Fibroblast of mammary gland (primary cell): ENCODE measurements at regions not wholly inside any gene's neighbourhood (a gene's known extent, or its start where the extent isn't known, plus 50 kb on each side); places are given as distances from the start of the nearest gene placed in this dataset.
"Not testable (repeated sequence)": the region's sequence is repeated elsewhere in the genome, so short reads cannot be mapped to it uniquely, and the experiment has no call there.

Experiments used
- DNase-seq: peaks from one replicate; pipeline ENCODE4 v3.0.0-alpha.2; 2010; ENCODE audit warnings: low read depth
- H3K4me3 ChIP-seq: 2 replicates; pipeline ENCODE4 v1.5.1; 2011; ENCODE audit warnings: low read depth, mild to moderate bottlenecking, low read length, moderate library complexity; ENCODE audit not compliant: control insufficient read depth
- TF ChIP-seq, protein P1 (sequence below): conservative IDR thresholded peaks from 2 replicates; pipeline ENCODE4 v1.5.1; 2011; ENCODE audit warnings: low read depth, low read length, inconsistent platforms; ENCODE audit not compliant: control insufficient read depth, insufficient read depth

DNA sequence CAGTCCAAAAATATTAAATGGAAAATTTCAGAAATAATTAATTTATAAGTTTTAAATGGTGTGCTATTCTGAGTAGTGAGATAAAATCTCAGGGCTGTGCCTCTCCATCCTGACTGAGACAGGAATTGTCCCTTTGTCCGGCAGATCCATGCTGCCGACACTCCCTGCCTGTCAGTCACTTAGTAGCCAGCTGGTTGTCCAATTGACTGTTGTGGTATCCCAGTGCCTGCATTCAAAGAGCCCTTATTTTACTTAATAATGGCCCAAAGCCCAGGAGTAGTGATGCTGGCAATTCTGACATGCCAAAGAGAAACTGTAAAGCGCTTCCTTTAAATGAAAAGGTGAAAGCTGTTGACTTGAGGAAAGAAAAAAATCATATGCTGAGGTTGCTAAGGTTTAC is 157.5 kb downstream of the ENC1 start:
- TF ChIP-seq, protein P1, sequence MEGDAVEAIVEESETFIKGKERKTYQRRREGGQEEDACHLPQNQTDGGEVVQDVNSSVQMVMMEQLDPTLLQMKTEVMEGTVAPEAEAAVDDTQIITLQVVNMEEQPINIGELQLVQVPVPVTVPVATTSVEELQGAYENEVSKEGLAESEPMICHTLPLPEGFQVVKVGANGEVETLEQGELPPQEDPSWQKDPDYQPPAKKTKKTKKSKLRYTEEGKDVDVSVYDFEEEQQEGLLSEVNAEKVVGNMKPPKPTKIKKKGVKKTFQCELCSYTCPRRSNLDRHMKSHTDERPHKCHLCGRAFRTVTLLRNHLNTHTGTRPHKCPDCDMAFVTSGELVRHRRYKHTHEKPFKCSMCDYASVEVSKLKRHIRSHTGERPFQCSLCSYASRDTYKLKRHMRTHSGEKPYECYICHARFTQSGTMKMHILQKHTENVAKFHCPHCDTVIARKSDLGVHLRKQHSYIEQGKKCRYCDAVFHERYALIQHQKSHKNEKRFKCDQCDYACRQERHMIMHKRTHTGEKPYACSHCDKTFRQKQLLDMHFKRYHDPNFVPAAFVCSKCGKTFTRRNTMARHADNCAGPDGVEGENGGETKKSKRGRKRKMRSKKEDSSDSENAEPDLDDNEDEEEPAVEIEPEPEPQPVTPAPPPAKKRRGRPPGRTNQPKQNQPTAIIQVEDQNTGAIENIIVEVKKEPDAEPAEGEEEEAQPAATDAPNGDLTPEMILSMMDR, result no peak
- H3K4me3 ChIP-seq, result no peak overlapping the region

DNA sequence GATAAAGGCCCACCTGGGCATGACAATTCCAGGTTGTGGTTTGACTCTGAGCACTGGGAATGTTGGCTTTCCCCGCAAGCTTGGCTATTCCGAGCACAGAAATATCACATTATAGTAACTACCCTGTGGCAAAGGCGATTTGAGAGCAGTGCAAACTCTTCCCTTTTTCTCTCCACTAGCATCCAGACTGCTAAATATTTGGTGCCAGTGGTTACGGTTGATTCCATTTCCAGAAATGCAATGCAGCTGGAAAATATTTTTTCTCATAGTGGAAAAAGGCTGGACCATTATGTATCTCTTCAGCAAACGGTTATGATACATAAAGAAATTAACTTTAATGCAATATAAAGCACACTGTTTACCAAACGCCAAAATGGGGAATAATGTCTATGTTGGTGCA is 158.0 kb downstream of the ENC1 start:
- TF ChIP-seq, protein P1, result no peak
- no peak overlapping the region for H3K4me3 ChIP-seq
- no peak for DNase-seq

More for the DNA sequence above, 157.5 kb downstream of the ENC1 start:
- no peak for DNase-seq

DNA sequence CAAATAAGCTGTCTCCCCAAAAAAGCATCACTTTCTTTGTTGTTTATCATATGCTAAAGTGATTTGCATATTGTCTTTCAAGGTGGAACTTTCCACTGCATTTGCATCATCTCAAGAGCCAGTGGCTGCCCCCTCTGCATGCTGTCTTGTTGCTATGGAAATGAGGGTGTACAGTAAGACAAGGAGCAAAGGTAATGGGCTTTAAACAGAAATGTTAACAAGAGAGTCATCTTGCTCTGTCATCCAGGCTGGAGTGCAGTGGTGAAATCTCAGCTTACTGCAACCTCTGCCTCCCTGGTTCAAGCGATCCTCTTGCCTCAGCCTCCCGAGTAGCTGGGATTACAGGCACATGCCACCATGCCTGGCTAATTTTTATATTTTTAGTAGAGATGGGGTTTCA is 159.2 kb downstream of the ENC1 start:
- H3K4me3 ChIP-seq, DNase-seq: not testable (repeated sequence)

- TF ChIP-seq, protein P1, result no peak
- DNase-seq, result no peak
- H3K4me3 ChIP-seq, result no peak overlapping the region
These were observed 160.3 kb downstream of the ENC1 start for GRCh38 chr5:74480201-74480600.

DNA sequence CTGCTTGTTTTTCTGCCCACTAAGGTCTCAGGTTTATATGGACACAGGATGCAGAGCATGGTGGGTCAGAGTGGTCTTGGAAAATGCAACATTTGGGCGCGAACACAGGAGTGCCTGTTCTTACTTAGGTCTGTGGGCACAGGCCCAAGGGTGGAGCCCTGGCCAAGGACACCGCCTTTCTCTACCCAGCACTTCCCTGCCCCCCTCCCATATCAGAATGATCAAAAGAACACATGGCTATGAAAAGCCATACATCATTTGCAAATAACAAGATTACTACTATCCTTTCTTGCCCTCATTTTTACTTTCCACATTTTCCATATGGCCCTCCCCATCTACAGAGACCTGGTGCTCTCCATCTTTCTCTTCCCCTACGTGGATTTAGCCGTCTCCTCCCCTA is 162.2 kb downstream of the ENC1 start:
- DNase-seq, result no peak
- no peak overlapping the region for H3K4me3 ChIP-seq
- TF ChIP-seq, protein P1, result no peak

DNA sequence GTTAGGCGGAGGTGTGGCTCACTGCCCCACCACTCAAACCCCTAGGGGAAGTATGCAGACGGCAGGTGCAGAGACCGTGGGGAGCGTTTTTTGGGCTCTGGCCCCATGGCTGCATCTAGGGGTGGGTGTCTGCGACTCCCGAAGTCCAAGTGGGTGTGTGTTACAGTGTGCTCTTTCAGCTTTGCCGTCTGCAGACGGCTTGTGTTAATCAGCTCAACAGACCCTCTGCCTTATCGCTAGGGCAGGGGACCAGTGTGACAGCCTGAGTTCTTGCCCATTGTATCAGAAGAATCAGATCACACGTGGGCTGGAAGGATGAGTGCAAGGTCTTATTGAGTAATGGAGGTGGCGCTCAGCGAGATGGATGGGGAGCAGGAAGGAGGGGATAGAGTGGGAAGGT is 162.8 kb downstream of the ENC1 start:
- no peak overlapping the region for H3K4me3 ChIP-seq
- no peak for DNase-seq
- TF ChIP-seq, protein P1, result no peak

GRCh38 chr5:74476819-74477453 is 163.6 kb downstream of the ENC1 start:
- TF ChIP-seq, protein P1, result no peak
- DNase-seq, result no peak
- H3K4me3 ChIP-seq, result no peak overlapping the region
